Left colon (tissue), 2 donors: ENCODE measurements at regions not wholly inside any gene's neighbourhood (a gene's known extent, or its start where the extent isn't known, plus 50 kb on each side); places are given as distances from the start of the nearest gene placed in this dataset.
"Not testable (repeated sequence)": the region's sequence is repeated elsewhere in the genome, so short reads cannot be mapped to it uniquely, and the experiment has no call there.

Experiments
- ATAC-seq: fragments of 200-7000 bp; cut with Tn5 transposase; one replicate; pipeline ENCODE4 v1.9.1; 2020; ENCODE audit warnings: mild to moderate bottlenecking, moderate library complexity
- DNase-seq, 2 donors: peaks; one replicate each; pipeline ENCODE4 v3.0.0-alpha.2; 2020
- intact Hi-C, 2 donors: fragments of 100-400 bp; cut with DNase I in 1 of 2; cut with micrococcal nuclease in 1 of 2; formaldehyde crosslinking; loops; one replicate each; pipeline versions ENCODE4 v1.11.2 to v1.14.0; 2022; cut with DNase I, micrococcal nuclease
- donor health status: DM: no; HTN: no; CAD: no.
- donor health status: DM: yes; HTN: yes; CAD: no.

- ATAC-seq: no peak
Observed at GRCh38 chr6:159427771-159428170, 258.6 kb downstream of the FNDC1 start.

GRCh38 chr6:159427335-159427734, 258.1 kb downstream of the FNDC1 start:
- intact Hi-C loops: no loop called here
- DNase-seq (no peak), ATAC-seq (no peak)

More at GRCh38 chr6:159427771-159428170, 258.6 kb downstream of the FNDC1 start:
- DNase-seq: no peak
- intact Hi-C loops: no loop called here

- intact Hi-C loops: no loop called here
- no peak for DNase-seq
- no peak for ATAC-seq
Observed at GRCh38 chr6:159425421-159425820, 256.2 kb downstream of the FNDC1 start.

GRCh38 chr6:159422041-159422984, 253.1 kb downstream of the FNDC1 start:
- DNase-seq (no peak), ATAC-seq (no peak)
- intact Hi-C loops: no loop called here

GRCh38 chr6:159421586-159421985, 252.4 kb downstream of the FNDC1 start:
- ATAC-seq (no peak), DNase-seq (no peak)
- intact Hi-C loops: no loop called here

GRCh38 chr6:159418997-159419396, 249.8 kb downstream of the FNDC1 start:
- ATAC-seq (no peak), DNase-seq (no peak)
- intact Hi-C loops: no loop called here

- ATAC-seq: no peak
- no peak for DNase-seq
- intact Hi-C loops: no loop called here
Observed at GRCh38 chr6:159416891-159417560, 247.8 kb downstream of the FNDC1 start.

- intact Hi-C loops: no loop called here
- DNase-seq (no peak), ATAC-seq (no peak)
Observed at GRCh38 chr6:159415540-159415939, 246.3 kb downstream of the FNDC1 start.

- intact Hi-C loops: no loop called here
- DNase-seq (no peak), ATAC-seq (no peak)
Observed at GRCh38 chr6:159414711-159415110, 245.5 kb downstream of the FNDC1 start.

GRCh38 chr6:159407211-159407780, 238.1 kb downstream of the FNDC1 start:
- ATAC-seq, intact Hi-C loops, DNase-seq: not testable (repeated sequence)

GRCh38 chr6:159404296-159404695, 235.1 kb downstream of the FNDC1 start:
- ATAC-seq: no peak
- intact Hi-C loops: no loop called here
- DNase-seq: no peak

GRCh38 chr6:159400826-159401225, 231.6 kb downstream of the FNDC1 start:
- no peak for ATAC-seq
- intact Hi-C loops: no loop called here
- DNase-seq: no peak

- ATAC-seq: no peak
- DNase-seq: no peak
- intact Hi-C loops: no loop called here
Observed at GRCh38 chr6:159399751-159400221, 230.6 kb downstream of the FNDC1 start.

- DNase-seq: no peak
- intact Hi-C loops: no loop called here
- ATAC-seq: no peak
Observed at GRCh38 chr6:159398633-159399032, 229.4 kb downstream of the FNDC1 start.

GRCh38 chr6:159397753-159398152, 228.6 kb downstream of the FNDC1 start:
- intact Hi-C loops: no loop called here
- no peak for DNase-seq
- no peak for ATAC-seq

- intact Hi-C loops: no loop called here
- ATAC-seq (no peak), DNase-seq (no peak)
Observed at GRCh38 chr6:159395609-159396008, 226.4 kb downstream of the FNDC1 start.

- ATAC-seq, DNase-seq, intact Hi-C loops: not testable (repeated sequence)
Observed at GRCh38 chr6:159392695-159393094, 223.5 kb downstream of the FNDC1 start.

- peak in 1 of 2 donors; percentile 8 for DNase-seq
- intact Hi-C loops: no loop called here
- no peak for ATAC-seq
Observed at GRCh38 chr6:159390381-159390780, 221.2 kb downstream of the FNDC1 start.

GRCh38 chr6:159389695-159390094, 220.5 kb downstream of the FNDC1 start:
- ATAC-seq (no peak), DNase-seq (no peak)
- intact Hi-C loops: no loop called here

GRCh38 chr6:159380114-159380513, 210.9 kb downstream of the FNDC1 start:
- intact Hi-C loops: no loop called here
- DNase-seq (no peak), ATAC-seq (no peak)
